NCI-H1105 treated with DMSO at 0.1 percent for 48 hours (cell line): ENCODE measurements at regions not wholly inside any gene's neighbourhood (a gene's known extent, or its start where the extent isn't known, plus 50 kb on each side); places are given as distances from the start of the nearest gene placed in this dataset.

Source experiments
- DNase-seq: peaks from one replicate; lab custom pipeline; 2025; lab: John Stamatoyannopoulos, UW

DNA sequence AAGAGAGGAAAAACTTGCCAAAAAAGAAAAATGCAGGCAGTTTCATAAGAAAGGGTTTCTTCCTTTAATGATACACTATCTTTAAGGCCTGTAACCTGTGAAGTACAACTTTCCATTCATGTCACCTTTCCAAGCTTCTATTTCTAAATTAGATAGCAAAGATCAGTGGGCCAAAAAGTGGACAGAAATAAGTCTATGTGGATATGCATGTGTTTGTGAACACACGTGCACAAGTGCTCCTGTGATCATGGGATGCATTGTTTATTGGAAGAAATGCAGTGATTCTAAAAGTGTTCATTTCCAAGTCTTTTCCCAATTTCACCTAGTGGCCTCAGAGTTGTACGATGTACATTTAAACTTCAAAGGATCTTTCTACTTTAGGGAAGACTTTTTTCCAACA lies 230.0 kb upstream of the BLID start:
- DNase-seq, result no peak

DNA sequence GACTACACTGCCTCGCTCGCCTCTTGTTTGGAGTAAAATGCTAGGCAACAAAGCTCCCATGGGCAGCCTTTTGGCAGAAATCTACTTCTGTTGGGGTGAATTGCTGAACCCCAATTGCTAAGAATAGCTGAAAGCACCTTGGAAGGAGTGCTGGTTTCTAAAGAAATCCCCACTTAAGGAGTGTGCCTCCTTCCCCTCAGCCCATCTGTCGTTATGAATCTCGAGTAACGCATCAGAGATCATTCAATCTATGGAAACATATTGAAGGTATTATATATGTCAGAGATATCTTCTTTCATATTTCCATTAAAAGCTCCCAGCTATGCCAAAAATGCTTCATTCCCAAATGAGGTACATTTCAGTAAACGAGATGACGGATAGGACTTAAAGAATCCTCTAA lies 229.6 kb upstream of the BLID start:
- no peak for DNase-seq

DNA sequence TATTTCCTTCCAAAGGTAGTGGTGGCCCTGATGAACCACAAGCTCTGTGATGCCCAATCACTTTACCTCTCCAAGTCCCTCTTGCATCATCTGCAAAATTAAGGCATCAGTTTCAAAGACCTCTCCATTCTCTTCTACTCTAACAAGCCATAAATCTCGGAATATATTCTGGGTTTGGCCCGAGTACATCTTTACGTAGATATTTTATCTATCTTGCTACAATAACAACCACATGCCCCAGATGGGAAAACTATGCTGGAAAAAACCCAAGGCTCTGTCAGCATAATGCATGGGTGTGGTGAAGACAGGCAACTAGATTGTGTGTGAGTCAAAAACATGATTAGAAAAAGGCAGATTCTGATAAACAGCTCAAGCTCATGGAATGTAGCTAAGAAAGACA lies 228.2 kb upstream of the BLID start:
- no peak for DNase-seq

DNA sequence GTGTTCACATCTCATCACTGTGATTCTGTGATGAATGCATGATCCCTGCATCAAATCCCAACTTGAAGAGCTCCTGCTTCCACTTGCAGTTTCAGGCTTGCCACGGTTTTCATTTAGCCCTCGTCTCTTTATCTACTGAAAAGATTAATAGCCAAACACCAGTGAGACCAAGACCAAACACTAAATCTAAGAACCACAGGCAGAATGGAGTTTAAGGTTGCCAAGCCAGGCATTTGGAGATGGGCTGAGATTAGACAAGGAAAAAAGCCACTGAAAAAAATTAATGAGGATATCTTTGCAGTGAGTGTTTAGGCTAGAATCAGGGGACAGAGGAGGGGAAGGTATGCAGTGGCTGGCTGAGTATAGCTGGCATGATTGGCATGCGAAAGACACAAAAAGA lies 227.2 kb upstream of the BLID start:
- no peak for DNase-seq

DNA sequence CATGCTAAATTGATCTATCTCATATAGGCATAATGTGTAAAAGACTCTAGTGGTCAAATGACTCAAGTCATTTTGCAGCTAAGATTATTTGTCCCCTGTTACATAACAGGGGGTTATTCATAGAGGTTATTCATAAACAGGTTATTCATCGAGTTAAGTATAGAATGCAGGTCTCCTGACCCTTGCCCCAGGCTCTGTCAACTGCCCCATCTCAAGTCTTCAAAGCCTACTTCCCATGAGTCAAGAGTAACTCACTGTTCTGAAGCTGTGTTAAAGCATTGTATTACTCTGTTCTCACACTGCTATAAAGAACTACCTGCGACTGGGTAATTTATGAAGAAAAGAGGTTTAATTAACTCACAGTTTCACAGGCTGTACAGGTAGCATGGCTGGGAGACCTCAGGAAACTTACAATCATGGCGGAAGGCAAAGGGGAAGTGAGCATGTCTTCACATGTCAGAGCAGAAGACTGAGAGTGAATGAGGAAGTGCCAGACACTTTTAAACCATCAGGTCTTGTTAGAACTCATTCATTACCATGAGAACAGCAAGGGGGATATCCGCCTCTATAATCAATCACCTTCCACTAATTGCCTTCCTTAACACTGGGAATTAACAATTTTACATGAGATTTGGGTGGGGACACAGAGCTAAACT lies 226.2 kb upstream of the BLID start:
- no peak for DNase-seq

DNA sequence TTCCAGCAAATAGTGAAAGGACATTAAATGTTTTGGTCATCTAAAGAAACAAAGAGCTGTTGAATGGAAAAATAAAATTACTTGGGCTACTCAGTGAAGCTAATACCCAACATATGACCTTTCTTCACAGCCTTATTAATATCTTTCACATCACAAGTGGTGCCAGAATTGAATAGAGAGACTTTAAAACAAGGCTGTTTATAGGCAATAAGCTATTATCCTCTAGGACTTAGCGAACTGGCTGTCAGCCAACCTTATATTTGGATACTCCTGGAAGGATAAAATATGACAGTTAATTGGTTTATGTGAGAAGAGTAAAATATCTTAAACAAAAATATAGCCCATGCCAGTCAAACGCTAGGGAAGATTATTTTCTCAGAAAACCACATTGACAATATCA lies 225.5 kb upstream of the BLID start:
- peak; percentile 96 for DNase-seq

DNA sequence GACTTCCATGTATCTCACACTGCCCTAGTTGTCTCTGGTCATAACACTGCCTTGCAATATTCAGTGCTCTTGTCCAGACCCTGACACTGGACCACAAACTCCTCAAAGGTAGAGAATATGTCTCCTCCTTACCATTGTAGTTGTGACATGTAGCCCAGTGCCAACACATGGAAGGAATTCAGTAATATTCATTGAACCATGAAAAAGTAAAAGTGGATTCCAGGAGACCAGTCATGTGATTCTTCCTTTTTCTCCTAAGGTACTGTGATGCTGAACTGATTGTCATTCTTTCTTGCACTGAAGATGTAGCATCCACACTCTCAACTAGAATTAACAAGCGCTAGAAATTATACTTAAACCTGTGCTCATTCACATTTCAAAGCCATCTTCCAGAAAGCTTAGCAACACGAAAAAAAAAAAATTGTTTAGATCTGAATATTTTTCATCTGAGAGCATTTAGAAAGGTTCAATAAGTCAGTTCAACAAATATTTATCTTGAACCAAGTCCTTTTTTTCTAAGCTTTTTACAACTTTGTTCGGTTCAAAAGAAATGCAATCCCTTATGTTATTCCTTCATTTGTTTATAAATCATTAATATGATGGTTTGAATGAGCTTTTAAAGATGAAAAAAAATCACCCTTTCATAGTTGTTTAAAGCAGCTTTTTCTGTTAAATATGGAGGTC lies 224.7 kb upstream of the BLID start:
- DNase-seq, result no peak

DNA sequence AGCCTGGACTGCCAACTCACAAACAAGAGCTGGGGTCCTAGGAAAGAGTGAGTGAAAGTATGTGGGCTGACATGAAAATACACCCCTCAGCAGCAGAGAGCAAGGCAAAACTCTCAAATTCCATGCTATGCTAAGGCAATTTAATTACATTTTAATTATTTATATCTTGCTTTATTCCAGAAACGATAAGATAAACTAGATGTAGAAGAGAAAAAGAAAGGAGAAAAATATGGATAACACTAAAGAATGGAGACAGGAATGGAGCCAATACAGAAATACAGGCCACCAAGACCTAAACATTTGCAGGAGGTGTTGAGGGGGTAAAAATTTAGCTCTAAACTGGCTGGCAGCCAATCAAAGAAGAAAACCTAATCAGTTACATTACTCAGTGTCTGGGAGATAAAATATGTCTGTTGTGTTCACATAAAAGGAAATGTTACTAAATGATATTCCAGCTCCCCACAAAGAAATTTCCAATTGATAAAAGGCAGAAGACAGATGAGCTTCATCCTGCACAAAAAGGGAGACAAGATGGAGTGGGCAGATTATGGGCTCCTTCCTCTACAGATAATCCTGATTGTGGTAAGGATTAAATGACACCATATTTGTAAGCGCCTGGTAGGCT lies 223.5 kb upstream of the BLID start:
- DNase-seq, result no peak

DNA sequence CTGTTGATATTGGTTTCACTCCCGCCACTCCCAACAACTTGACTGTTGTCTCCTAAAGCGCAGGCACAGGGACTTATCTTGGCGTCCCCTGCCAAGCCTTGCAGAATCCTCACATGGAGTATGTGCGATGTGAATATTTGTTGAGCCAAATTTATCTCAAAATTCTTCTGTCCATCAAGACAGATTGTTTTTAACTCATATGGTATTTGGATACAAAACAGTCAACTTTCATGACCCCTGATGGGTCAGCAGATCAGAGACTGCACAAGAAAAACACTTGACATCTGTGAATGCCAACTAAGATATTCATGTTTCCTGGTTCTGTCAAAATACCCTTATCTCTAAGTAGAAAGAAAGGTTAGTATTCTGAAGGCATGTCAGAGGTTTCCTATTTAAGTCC lies 221.7 kb upstream of the BLID start:
- DNase-seq, result no peak

DNA sequence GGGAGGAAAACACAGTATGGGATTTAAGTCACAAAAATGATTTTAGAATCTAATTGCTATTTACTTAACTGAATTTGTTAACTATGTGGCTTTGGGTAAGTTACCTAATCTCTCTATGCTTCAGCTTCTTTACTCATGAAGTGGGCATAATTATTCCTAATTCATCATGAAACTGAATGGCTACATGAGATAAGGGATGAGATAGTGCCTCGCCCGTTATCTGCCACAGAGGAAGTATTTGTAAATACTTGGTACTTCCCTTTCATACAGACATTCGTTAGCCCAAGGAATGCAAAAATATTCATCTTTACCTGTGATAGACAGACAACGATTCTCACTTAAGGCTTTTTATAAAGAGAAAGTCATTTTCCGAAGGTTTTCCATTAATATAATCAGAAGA lies 221.2 kb upstream of the BLID start:
- no peak for DNase-seq

DNA sequence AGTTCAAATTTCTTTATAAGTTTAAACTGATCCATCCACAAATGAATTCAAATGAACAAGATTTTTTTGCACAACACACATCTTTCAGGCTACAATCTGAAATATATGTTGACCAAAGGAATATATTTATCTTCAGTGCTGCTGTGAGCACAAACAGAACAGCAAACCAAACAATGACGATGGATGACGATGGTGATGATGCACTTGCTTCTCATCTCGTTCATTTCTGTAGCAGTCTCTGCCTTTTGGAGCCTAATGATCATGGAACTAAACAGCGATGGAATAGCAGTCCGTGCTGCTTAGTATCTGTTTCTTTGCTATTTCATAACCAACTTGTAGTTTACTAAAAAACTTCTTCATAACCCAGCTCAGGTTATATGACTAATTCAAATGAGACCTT lies 220.7 kb upstream of the BLID start:
- DNase-seq, result no peak

DNA sequence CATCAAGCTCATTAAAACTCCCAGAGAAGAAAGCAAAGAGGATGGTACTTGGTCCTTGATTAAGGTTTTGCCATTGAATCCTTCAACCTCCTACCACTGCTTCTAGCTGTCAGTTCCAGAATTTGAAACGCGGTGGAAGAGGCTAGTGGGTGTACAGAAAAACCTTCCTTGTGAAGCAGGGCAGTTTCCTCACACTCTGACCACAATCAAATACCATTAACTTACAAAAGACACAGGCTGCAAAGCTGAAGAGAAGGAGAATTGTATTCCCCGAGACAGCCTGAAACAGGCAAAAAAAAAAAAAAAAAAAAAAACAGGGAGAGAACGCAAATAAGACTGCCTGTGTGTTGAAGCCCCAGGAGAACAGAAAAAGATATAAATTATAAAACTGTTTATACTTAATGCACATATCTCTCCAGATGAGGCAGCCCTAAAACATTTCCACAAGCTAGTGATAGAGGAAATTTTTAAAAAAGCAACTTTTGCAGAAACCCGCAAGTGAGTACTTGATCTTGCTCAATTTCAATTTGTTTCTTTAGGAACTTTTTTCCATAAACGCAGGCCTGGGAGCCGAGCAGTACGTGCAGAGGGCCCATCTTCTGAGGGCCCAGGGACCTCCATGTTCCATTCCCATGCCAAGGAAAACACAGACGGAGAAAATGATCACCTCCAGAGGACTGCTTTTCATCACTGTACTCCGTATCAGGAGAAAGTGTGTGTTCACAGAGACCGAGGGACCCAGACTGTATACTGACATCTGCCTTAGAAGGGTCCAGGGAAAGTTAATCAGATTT lies 218.7 kb upstream of the BLID start:
- no peak for DNase-seq

DNA sequence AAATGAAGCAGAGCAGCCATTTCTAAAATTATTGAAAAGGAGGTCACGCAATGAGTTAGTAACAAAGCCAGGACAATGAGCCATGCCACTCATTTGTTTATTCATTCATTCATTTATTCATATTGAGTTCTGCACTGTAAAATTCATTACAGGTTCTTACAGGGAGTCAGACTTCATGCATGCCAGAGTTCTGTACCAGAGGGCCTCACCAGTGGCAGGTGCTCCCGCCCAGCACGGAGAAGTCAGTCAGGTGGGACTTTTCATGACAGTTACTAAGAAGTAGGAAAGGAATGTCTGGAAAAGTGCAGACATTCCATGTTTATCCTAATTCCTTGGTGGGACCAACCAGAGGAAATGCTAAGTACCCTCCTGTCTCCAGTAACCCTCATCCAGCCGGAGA lies 217.5 kb upstream of the BLID start:
- no peak for DNase-seq

DNA sequence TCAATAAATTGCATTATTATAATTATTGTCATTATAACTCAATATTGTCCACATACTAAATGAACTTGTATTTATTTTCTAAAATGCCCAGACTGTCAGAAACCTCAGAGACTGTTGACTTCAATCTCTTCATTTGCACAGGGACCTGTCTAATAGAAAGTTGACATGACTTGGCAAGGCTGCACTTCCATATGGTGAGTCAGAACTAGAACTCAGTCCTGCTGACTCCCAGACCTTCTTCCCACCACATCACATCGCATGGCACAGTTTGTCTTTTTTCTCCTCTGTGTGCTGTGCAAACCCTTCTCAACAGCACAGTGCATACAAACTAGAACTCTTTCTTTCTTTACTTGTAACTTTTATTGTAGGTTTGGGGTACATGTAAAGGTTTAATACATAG lies 215.1 kb upstream of the BLID start:
- no peak for DNase-seq

DNA sequence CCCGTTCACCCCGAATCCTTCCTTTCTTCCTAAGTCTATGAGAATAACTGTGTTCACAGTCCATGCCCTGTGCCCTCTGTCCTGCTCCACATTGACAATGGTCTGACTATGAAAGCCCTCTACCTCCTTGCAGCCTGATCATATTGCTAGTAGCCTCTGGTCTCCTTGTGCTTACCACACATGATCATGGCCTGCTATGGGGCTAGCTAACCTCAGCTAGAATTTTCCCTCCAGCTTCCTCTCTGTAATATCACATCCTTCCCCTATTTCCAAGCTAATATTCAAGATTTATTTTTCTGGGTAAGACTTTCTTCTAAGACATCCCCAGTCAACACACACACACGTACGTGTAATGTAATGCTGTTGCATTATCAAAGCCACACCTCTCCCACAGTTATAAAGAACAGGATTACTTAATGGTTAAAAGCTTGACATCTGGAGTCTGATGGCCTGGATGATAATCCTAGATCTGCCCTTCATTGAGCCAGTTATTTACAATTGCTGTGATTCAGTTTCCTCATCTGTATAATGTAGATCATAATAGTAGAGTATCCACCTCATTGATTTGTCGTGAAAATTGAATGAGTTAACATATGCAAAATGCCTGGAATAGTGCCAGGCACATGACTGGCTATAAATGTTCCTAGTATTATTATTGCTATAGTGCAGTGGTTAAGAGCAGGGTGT lies 214.4 kb upstream of the BLID start:
- DNase-seq, result no peak

DNA sequence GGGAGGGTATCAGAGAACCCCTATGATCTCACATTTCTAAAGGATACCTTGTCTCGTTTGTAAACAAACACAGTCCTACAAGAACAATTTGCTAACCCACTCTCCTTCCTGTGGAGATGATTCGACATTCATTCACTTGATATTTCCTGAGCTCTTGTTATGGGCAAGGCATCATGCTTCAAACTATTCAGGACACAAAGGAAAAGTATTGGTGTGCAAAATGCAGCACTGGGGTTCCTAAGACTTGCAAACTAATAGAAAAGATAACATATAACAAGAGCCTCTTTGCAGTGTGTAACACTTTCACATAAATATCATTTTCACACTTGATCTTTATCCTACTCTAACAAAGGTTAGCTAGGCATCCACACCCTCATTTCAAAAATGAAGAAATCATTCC lies 211.5 kb upstream of the BLID start:
- no peak for DNase-seq

DNA sequence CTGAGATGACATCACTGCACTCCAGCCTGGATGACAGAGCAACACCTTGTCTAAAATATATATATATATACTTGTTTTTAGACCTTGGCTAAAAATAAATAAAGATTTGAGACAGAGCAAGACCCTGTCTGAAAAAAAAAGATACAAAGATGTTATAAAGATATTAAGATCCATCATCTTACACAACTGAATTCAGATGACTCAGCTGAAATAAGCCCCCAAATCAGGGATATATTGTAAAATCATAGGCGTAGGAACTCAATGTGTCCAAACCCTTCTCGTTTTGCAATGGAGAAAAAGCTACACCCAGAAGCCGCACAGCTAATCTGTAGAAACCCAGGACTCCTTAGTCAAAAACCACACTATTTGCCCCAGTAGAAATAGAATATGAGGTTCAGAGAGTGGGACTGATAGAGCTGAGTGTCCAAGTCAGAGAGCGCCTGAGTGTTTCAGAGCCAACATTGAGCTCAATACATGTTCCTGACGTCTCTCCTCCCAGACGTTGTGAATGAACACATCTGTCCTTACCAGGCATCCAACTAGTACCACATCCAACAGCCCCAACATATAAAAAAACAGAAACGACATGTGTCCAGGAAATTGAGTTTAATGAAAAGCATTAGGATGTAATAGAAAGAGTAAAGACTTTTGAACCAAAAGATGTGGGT lies 207.9 kb upstream of the BLID start:
- no peak for DNase-seq

DNA sequence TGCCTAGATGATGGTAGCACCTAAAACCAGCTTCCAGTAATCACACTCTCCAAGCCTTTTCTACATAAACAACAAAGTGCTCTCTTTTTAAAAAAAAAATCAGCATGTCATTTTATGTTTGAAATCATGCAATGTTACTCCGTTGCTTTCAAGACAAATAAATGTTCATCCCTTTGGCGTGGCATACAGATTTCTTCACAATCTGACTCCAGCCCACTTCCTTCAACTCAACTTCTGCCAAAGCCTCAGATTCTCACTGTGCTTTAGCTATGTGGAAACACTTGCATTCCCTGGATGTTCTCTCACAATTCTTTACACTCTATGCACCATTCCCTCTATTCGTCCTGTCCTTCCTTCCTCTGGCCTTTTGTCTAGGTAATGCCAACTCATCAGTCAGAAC lies 206.3 kb upstream of the BLID start:
- no peak for DNase-seq

DNA sequence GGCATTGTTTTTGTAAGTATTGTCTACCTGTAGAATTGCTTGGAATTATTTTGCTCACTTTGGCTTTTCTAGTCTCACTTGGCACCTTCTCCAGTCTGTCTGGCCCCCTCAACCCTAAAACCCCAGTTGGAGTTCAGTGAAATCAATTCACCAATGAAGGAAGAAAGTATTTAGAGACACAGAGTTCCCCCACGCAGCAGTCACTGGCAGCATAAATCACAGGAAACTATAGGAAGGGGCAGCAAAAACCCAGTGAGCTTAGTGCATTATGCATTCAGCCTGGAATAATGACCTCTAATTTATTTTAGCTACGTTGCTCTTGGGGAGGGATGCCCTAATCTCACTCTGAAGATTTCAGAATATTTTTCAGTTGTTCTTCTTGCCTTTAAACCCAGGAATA lies 204.7 kb upstream of the BLID start:
- DNase-seq, result no peak

DNA sequence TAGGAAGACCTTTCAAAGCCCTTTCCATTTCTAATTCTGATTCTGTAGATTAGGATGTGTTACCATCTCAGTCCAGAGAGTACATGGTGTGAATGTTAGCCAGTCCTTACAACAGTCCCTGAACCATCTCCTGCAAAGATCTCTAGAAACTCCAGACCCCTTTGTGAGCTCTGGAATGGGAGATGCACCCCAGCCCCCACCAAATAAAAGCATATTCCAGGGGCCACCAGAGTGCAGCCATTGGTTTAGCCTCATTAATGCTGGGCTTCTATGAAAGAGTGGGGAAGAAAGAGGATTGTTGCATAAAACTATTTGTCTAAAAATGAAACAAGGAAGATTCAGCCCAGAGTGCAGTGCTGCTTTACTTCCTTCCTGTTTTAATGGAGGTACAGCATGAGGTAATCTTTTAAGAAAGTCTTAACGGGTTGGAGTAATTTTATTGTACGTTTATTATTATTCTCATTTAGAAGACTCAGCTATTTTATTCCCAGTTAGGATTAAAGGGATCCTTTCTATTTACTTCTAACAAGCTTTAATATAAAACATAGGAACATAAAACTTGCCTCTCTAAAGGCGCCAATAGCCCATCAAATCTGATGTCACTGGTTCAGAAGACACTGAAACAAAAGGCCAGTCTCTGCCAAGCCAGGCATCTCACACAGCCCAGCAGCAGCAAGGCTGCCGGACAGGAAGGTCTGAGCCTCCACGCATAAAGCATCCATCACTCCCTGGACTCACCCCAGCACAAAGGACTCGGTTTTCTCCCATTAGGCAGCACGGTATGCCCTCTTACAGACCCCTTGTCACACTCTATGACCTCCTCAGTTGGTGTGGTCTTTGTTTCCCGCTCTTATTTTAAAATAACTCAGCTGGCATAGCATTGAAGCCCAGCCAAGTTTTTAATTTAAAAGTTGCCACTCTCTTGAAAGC lies 203.9 kb upstream of the BLID start:
- DNase-seq, result peak; percentile 26

DNA sequence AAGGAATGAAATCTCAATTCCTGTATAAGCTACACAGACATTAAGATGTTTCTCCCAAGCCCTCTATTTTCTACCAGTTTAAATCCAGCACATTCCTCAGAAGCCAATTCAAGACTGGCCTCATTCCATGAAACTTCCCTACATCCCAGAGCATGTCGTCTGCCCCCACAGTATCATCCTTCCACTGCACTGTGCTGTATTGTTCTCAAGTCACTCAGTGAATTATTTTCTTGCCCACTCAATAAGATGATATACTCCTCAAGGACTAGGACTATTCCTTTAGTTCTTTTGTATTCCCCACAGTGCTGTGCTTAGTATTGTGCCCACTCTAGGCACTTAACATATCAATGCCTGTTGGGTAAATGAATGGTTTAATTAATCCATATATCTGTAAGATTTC lies 203.1 kb upstream of the BLID start:
- no peak for DNase-seq
